AG09309 (cell line): ENCODE measurements at regions not wholly inside any gene's neighbourhood (a gene's known extent, or its start where the extent isn't known, plus 50 kb on each side); places are given as distances from the start of the nearest gene placed in this dataset.
A peak's percentile ranks its signal among the peaks of the same experiment; 100 is the strongest.

Source experiments
- DNase-seq: peaks from one replicate; pipeline ENCODE4 v3.0.0-alpha.2; 2010; ENCODE audit warnings: low read depth
- H3K4me3 ChIP-seq: 2 replicates; pipeline ENCODE4 v1.5.1; 2011; ENCODE audit warnings: mild to moderate bottlenecking, low read depth, low read length, moderate library complexity; ENCODE audit not compliant: control insufficient read depth
- CTCF ChIP-seq: IDR thresholded peaks from 2 replicates; pipeline ENCODE4 v1.5.1; 2011; ENCODE audit warnings: mild to moderate bottlenecking, low read depth, low read length, inconsistent platforms; ENCODE audit not compliant: insufficient read depth, control insufficient read depth; ENCODE audit errors: missing control alignments

GRCh38 chr1:116835161-116835560 lies 74.6 kb upstream of the PTGFRN start:
- TF ChIP-seq CTCF, result no peak
- H3K4me3 ChIP-seq, result no peak overlapping the region
- DNase-seq, result no peak

- DNase-seq, result no peak
- H3K4me3 ChIP-seq, result no peak overlapping the region
- TF ChIP-seq CTCF, result no peak
Measured at GRCh38 chr1:116836099-116836498, 73.6 kb upstream of the PTGFRN start.

GRCh38 chr1:116841569-116842344 lies 68.0 kb upstream of the PTGFRN start:
- TF ChIP-seq CTCF, result no peak
- no peak overlapping the region for H3K4me3 ChIP-seq
- DNase-seq, result no peak

GRCh38 chr1:116842654-116843053 lies 67.1 kb upstream of the PTGFRN start:
- DNase-seq, result no peak
- TF ChIP-seq CTCF, result peak; percentile 41
- no peak overlapping the region for H3K4me3 ChIP-seq

GRCh38 chr1:116844775-116845174 lies 64.9 kb upstream of the PTGFRN start:
- H3K4me3 ChIP-seq, result no peak overlapping the region
- DNase-seq, result no peak
- TF ChIP-seq CTCF, result no peak

GRCh38 chr1:116847190-116847589 lies 62.5 kb upstream of the PTGFRN start:
- no peak for TF ChIP-seq CTCF
- DNase-seq, result no peak

More at GRCh38 chr1:116847190-116847589, 62.5 kb upstream of the PTGFRN start:
- H3K4me3 ChIP-seq, result no peak overlapping the region
